ENCODE measurements at regions not wholly inside any gene's neighbourhood (a gene's known extent, or its start where the extent isn't known, plus 50 kb on each side); places are given as distances from the start of the nearest gene placed in this dataset.

DNA sequence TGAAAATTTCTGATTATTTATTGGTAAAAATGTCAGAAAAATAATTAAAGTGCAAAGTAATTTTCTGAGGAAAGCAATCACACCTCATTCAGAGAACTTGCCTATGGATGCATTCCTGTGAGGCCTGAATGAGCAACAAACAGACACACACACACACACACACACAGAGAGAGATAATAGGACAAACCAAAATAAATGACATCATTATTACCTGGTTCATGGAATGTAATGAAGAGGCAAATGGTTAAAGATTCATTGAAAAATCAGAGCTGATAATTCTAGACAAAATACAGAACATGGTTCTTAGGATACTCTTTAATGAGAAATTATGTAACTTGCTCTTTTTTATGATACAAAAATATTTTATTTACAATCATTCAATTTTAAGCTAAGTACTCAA lies 490.6 kb upstream of the POU3F2 start:
- ATAC-seq = no peak

More for the DNA sequence above, 490.6 kb upstream of the POU3F2 start:
- Histone ChIP-seq H3K79me2 (ENCODE audit: insufficient read depth, low read length) (no peaks in the 10 kb centered on the region), H2AFZ (ENCODE audit: low read depth, low read length, poor library complexity, severe bottlenecking) (no peak overlapping the region), H3K4me2 (ENCODE audit: low read length) (no peak overlapping the region), H3K9ac (ENCODE audit: low read length) (no peak overlapping the region), H3K9me2 (ENCODE audit: insufficient read depth) (no peaks in the 10 kb centered on the region), H3K4me3 (replicated peaks in 1 of 2; ENCODE audit: low read depth in 1 of 2, low read length in 2 of 2) (no peak overlapping the region), H3K9me3 (ENCODE audit: control insufficient read depth in 1 of 2, insufficient read depth in 1 of 2, low read depth in 1 of 2, low read length in 2 of 2) (no peaks in the 10 kb centered on the region), H4K20me1 (ENCODE audit: insufficient read depth) (0 out of 2 replicates have a peak, but pooled peaks cover 3% of the 10 kb centered on the region), H3K27ac (ENCODE audit: low read depth, low read length) (no peak overlapping the region), H3K36me3 (ENCODE audit: control insufficient read depth in 1 of 2, insufficient read depth in 2 of 2, low read length in 2 of 2) (no peaks in the 10 kb centered on the region), H3K27me3 (ENCODE audit: insufficient read depth, low read length) (no peaks in the 10 kb centered on the region), H3K4me1 (ENCODE audit: control insufficient read depth in 1 of 2, insufficient read depth in 2 of 2, low read length in 2 of 2) (no peaks in the 10 kb centered on the region)
- BruUV-seq (replicated peaks) = no TSS peak
- DNase-seq (ENCODE audit: low read depth, low spot score) = no peak
- CTCF ChIA-PET = no interaction called here
- RAD21 ChIA-PET (ENCODE audit: low non-redundant PET in 1 of 2, low total read pairs in 2 of 2, uncharacterized antibody in 2 of 2, unreplicated experiment in 2 of 2) = no interaction called here
- POLR2A ChIA-PET = no interaction called here
- intact Hi-C loops (cut with micrococcal nuclease) = no loop called here
- no peak for TF ChIP-seq EGR1 (IDR thresholded peaks at IDR 0.05; ENCODE audit: low read depth)
- TF ChIP-seq, protein P1, sequence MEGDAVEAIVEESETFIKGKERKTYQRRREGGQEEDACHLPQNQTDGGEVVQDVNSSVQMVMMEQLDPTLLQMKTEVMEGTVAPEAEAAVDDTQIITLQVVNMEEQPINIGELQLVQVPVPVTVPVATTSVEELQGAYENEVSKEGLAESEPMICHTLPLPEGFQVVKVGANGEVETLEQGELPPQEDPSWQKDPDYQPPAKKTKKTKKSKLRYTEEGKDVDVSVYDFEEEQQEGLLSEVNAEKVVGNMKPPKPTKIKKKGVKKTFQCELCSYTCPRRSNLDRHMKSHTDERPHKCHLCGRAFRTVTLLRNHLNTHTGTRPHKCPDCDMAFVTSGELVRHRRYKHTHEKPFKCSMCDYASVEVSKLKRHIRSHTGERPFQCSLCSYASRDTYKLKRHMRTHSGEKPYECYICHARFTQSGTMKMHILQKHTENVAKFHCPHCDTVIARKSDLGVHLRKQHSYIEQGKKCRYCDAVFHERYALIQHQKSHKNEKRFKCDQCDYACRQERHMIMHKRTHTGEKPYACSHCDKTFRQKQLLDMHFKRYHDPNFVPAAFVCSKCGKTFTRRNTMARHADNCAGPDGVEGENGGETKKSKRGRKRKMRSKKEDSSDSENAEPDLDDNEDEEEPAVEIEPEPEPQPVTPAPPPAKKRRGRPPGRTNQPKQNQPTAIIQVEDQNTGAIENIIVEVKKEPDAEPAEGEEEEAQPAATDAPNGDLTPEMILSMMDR (IDR thresholded peaks at IDR 0.05 in 2 of 3, conservative IDR thresholded peaks at IDR 0.05 in 1 of 3; ENCODE audit: borderline replicate concordance in 1 of 3, insufficient read depth in 1 of 3, low read depth in 2 of 3, low read length in 2 of 3) = no peak
- no peak for TF ChIP-seq SRF (IDR thresholded peaks at IDR 0.05; ENCODE audit: low read depth)
- TF ChIP-seq, protein P2, sequence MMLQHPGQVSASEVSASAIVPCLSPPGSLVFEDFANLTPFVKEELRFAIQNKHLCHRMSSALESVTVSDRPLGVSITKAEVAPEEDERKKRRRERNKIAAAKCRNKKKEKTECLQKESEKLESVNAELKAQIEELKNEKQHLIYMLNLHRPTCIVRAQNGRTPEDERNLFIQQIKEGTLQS (IDR thresholded peaks at IDR 0.05) = no peak
- TF ChIP-seq POLR2A (IDR thresholded peaks at IDR 0.05; ENCODE audit: borderline replicate concordance, extremely low read depth, insufficient read depth, insufficient read length) = no peak
- no peak for TF ChIP-seq SIN3A (IDR thresholded peaks at IDR 0.05; ENCODE audit: low read depth)
- TF ChIP-seq, protein P3, sequence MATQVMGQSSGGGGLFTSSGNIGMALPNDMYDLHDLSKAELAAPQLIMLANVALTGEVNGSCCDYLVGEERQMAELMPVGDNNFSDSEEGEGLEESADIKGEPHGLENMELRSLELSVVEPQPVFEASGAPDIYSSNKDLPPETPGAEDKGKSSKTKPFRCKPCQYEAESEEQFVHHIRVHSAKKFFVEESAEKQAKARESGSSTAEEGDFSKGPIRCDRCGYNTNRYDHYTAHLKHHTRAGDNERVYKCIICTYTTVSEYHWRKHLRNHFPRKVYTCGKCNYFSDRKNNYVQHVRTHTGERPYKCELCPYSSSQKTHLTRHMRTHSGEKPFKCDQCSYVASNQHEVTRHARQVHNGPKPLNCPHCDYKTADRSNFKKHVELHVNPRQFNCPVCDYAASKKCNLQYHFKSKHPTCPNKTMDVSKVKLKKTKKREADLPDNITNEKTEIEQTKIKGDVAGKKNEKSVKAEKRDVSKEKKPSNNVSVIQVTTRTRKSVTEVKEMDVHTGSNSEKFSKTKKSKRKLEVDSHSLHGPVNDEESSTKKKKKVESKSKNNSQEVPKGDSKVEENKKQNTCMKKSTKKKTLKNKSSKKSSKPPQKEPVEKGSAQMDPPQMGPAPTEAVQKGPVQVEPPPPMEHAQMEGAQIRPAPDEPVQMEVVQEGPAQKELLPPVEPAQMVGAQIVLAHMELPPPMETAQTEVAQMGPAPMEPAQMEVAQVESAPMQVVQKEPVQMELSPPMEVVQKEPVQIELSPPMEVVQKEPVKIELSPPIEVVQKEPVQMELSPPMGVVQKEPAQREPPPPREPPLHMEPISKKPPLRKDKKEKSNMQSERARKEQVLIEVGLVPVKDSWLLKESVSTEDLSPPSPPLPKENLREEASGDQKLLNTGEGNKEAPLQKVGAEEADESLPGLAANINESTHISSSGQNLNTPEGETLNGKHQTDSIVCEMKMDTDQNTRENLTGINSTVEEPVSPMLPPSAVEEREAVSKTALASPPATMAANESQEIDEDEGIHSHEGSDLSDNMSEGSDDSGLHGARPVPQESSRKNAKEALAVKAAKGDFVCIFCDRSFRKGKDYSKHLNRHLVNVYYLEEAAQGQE (IDR thresholded peaks at IDR 0.05; ENCODE audit: low read depth) = no peak
- no peak for TF ChIP-seq CBX3 (IDR thresholded peaks at IDR 0.05; ENCODE audit: low read depth)
- TF ChIP-seq YY1 (IDR thresholded peaks at IDR 0.05; ENCODE audit: extremely low read depth, insufficient replicate concordance, low read depth, low read length) = no peak
- TF ChIP-seq FOSL1 (IDR thresholded peaks at IDR 0.05; ENCODE audit: low read depth) = no peak
- TF ChIP-seq EZH2 (IDR thresholded peaks at IDR 0.05) = no peak
- TF ChIP-seq, protein P4, sequence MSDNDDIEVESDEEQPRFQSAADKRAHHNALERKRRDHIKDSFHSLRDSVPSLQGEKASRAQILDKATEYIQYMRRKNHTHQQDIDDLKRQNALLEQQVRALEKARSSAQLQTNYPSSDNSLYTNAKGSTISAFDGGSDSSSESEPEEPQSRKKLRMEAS (IDR thresholded peaks at IDR 0.05) = no peak
- no peak for TF ChIP-seq TCF7L2 (IDR thresholded peaks at IDR 0.05; ENCODE audit: borderline replicate concordance, extremely low read depth, insufficient read depth, insufficient read length)
- TF ChIP-seq EZH2phosphoT487 (IDR thresholded peaks at IDR 0.05; ENCODE audit: borderline replicate concordance) = no peak
- TF ChIP-seq JUND (IDR thresholded peaks at IDR 0.05) = no peak
- TF ChIP-seq ZFX (IDR thresholded peaks at IDR 0.05) = no peak
- no peak for TF ChIP-seq POLR2AphosphoS5 (IDR thresholded peaks at IDR 0.05; ENCODE audit: low read depth, low read length)
- TF ChIP-seq, protein P5, sequence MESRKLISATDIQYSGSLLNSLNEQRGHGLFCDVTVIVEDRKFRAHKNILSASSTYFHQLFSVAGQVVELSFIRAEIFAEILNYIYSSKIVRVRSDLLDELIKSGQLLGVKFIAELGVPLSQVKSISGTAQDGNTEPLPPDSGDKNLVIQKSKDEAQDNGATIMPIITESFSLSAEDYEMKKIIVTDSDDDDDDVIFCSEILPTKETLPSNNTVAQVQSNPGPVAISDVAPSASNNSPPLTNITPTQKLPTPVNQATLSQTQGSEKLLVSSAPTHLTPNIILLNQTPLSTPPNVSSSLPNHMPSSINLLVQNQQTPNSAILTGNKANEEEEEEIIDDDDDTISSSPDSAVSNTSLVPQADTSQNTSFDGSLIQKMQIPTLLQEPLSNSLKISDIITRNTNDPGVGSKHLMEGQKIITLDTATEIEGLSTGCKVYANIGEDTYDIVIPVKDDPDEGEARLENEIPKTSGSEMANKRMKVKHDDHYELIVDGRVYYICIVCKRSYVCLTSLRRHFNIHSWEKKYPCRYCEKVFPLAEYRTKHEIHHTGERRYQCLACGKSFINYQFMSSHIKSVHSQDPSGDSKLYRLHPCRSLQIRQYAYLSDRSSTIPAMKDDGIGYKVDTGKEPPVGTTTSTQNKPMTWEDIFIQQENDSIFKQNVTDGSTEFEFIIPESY (IDR thresholded peaks at IDR 0.05; ENCODE audit: extremely low read depth, insufficient replicate concordance, low read length) = no peak

All from HCT116 (cell line).